Spleen (tissue), 7 donors: ENCODE measurements at regions not wholly inside any gene's neighbourhood (a gene's known extent, or its start where the extent isn't known, plus 50 kb on each side); places are given as distances from the start of the nearest gene placed in this dataset.

Experiments
- CTCF ChIP-seq, 11 experiments: fragments of 200-600 bp in 7 of 11; fragments of 450-650 bp in 4 of 11; sonication (generic) in 4 of 11; IDR thresholded peaks in 8 of 11; conservative IDR thresholded peaks in 3 of 11; 1 replicate in 7 of 11; 2 replicates in 4 of 11; pipeline versions ENCODE4 v1.4.0 to v1.8.0; 2016 to 2021; ENCODE audit warnings: antibody characterized with exemption in 11 of 11, inconsistent platforms in 4 of 11, mild to moderate bottlenecking in 1 of 11
- POLR2A ChIP-seq, 3 donors: fragments of 450-650 bp; IDR thresholded peaks; one replicate each; pipeline ENCODE4 v1.5.1; 2017; ENCODE audit warnings: antibody characterized with exemption in 3 of 3, mild to moderate bottlenecking in 1 of 3
- donor health status: DM: no; HTN: no; CAD: no; lungs with moderate emphysema.
- donor health status: DM: no; HTN: no; CAD: no.
- donor health status: DM: no; HTN: no; CAD: no.

- TF ChIP-seq CTCF (IDR thresholded peaks at IDR 0.05 in 8 of 11, conservative IDR thresholded peaks at IDR 0.05 in 3 of 11): no peak
- no peak for TF ChIP-seq POLR2A (IDR thresholded peaks at IDR 0.05)
Measured at GRCh38 chr7:83290211-83290610, 127.5 kb upstream of the PCLO start.
